OCI-LY7 (cell line): ENCODE measurements at regions not wholly inside any gene's neighbourhood (a gene's known extent, or its start where the extent isn't known, plus 50 kb on each side); places are given as distances from the start of the nearest gene placed in this dataset.

Experiments
- BruUV-seq: library from RNA; stranded (reverse); fragments of 400-500 nt; replicated peaks from 2 replicates; lab custom pipeline; 2021; lab: Mats Ljungman, UMichigan
- CTCF ChIA-PET: fragments of 300-600 bp; sonication (Branson Sonifier 250); formaldehyde crosslinking; loops from one replicate; lab custom pipeline; 2022; ENCODE audit warnings: antibody characterized with exemption; ENCODE audit not compliant: unreplicated experiment; lab: Charles Lee
- POLR2A ChIA-PET: fragments of 300-600 bp; sonication (Branson Sonifier 250); formaldehyde crosslinking; loops from one replicate; lab custom pipeline; 2022; ENCODE audit warnings: antibody characterized with exemption; lab: Charles Lee
- DNase-seq: peaks from one replicate; pipeline ENCODE4 v3.0.0-alpha.2; 2015; ENCODE audit warnings: low spot score
- H2AFZ ChIP-seq: fragments of 200-600 bp; sonication (generic), shearing (Covaris generic); 2 replicates; pipeline ENCODE4 v1.6.1; 2014; ENCODE audit warnings: mild to moderate bottlenecking, antibody characterized with exemption, low read length, moderate library complexity
- H3K27ac ChIP-seq: fragments of 200-600 bp; sonication (generic); 2 replicates; pipeline ENCODE4 v1.5.1; 2014; ENCODE audit warnings: mixed run types, low read depth, mild to moderate bottlenecking, moderate library complexity, low read length, inconsistent platforms; ENCODE audit not compliant: poor library complexity, severe bottlenecking
- H3K36me3 ChIP-seq: fragments of 200-600 bp; sonication (generic); 2 replicates; pipeline ENCODE4 v1.6.1; 2014; ENCODE audit warnings: mild to moderate bottlenecking, antibody characterized with exemption, low read length, moderate library complexity, mixed read lengths; ENCODE audit not compliant: insufficient read depth
- H3K4me1 ChIP-seq: fragments of 200-600 bp; sonication (generic); 2 replicates; pipeline ENCODE4 v1.5.1; 2014; ENCODE audit warnings: mild to moderate bottlenecking, low read length; ENCODE audit not compliant: insufficient read depth, poor library complexity, severe bottlenecking
- H3K4me2 ChIP-seq: fragments of 200-600 bp; sonication (generic); 2 replicates; pipeline ENCODE4 v1.6.1; 2014; ENCODE audit warnings: mild to moderate bottlenecking, low read length
- H3K4me3 ChIP-seq: fragments of 200-600 bp; sonication (generic); 2 replicates; pipeline ENCODE4 v1.5.1; 2014; ENCODE audit warnings: mild to moderate bottlenecking, low read depth, low read length; ENCODE audit not compliant: poor library complexity, severe bottlenecking
- H3K79me2 ChIP-seq: fragments of 200-600 bp; sonication (generic); 2 replicates; pipeline ENCODE4 v1.6.1; 2016; ENCODE audit warnings: low read depth, mild to moderate bottlenecking, low read length, moderate library complexity, mixed read lengths; ENCODE audit not compliant: insufficient read depth
- H3K9me2 ChIP-seq: fragments of 200-600 bp; sonication (generic); 2 replicates; pipeline ENCODE4 v1.6.1; 2016; ENCODE audit warnings: mild to moderate bottlenecking, low read length, mixed read lengths; ENCODE audit not compliant: insufficient read depth
- H3K9me3 ChIP-seq: fragments of 200-600 bp; sonication (generic); 2 replicates; pipeline ENCODE4 v1.6.1; 2014; ENCODE audit warnings: mild to moderate bottlenecking, mixed run types, low read length, mixed read lengths
- H4K20me1 ChIP-seq: fragments of 200-600 bp; sonication (generic); 2 replicates; pipeline ENCODE4 v1.6.1; 2014; ENCODE audit warnings: mild to moderate bottlenecking, antibody characterized with exemption, low read length, moderate library complexity, mixed read lengths; ENCODE audit not compliant: insufficient read depth
- CTCF ChIP-seq: fragments of 200-600 bp; sonication (generic); conservative IDR thresholded peaks from 2 replicates; pipeline ENCODE4 v1.5.1; 2014; ENCODE audit warnings: mild to moderate bottlenecking, antibody characterized with exemption, low read length, moderate library complexity, mixed read lengths
- EZH2phosphoT487 ChIP-seq: fragments of 200-600 bp; sonication (generic); IDR thresholded peaks from 2 replicates; pipeline ENCODE4 v1.6.1; 2018; ENCODE audit warnings: low read depth, borderline replicate concordance, mild to moderate bottlenecking, mixed run types, antibody characterized with exemption, low read length, moderate library complexity, mixed read lengths
- intact Hi-C: fragments of 100-400 bp; cut with micrococcal nuclease; formaldehyde crosslinking; loops from one replicate; pipeline ENCODE4 v1.10.0; 2022; ENCODE audit not compliant: unreplicated experiment

DNA sequence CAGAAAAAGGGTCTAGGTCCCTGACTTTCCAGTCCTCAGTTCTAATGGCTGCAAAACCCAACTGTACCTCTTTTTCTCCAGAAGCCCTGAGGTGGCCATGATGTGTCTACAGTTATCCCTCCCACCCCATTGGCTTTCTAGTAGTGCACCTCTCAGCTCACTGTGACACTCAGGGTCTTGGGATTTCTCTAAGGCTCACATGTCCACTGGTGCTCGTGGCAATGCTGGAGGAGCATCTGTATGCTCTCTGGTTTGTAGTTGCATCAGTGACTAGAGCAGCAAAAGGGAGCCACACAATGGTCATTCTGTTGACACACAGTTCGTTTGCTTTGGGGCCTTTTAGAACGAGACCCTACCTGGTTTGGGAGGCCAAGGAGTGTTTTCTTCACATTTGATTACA lies 81.6 kb upstream of the SYT6 start:
- no peaks in the 10 kb centered on the region for H3K9me3 ChIP-seq
- H3K4me2 ChIP-seq: no peak overlapping the region
- no peaks in the 10 kb centered on the region for H3K4me1 ChIP-seq
- H3K79me2 ChIP-seq: no peaks in the 10 kb centered on the region
- H3K27ac ChIP-seq: no peak overlapping the region
- no peak overlapping the region for H3K4me3 ChIP-seq
- intact Hi-C loops: no loop called here
- ChIA-PET POLR2A (no interaction called here), CTCF (no interaction called here)
- H3K9me2 ChIP-seq: no peaks in the 10 kb centered on the region
- DNase-seq: no peak
- BruUV-seq: no TSS peak
- H4K20me1 ChIP-seq: no peaks in the 10 kb centered on the region
- TF ChIP-seq CTCF (no peak), EZH2phosphoT487 (no peak)
- H3K36me3 ChIP-seq: no peaks in the 10 kb centered on the region
- H2AFZ ChIP-seq: no peak overlapping the region

- no peaks in the 10 kb centered on the region for H3K4me1 ChIP-seq
- BruUV-seq: no TSS peak
- POLR2A ChIA-PET: interaction anchor here (0.6 to 0.7 kb wide), 2 partner anchors 17 to 136 kb away, joined by 3 read pairs; no protein-coding TSS in a partner anchor
- no peaks in the 10 kb centered on the region for H3K9me3 ChIP-seq
- no peaks in the 10 kb centered on the region for H3K9me2 ChIP-seq
- no peaks in the 10 kb centered on the region for H3K79me2 ChIP-seq
- intact Hi-C loops: no loop called here
- no peaks in the 10 kb centered on the region for H3K36me3 ChIP-seq
- H4K20me1 ChIP-seq: no peaks in the 10 kb centered on the region
- DNase-seq: no peak
- TF ChIP-seq CTCF (no peak), EZH2phosphoT487 (no peak)
- no peak overlapping the region for H2AFZ ChIP-seq
- no peak overlapping the region for H3K4me2 ChIP-seq
- H3K27ac ChIP-seq: no peak overlapping the region
- H3K4me3 ChIP-seq: no peak overlapping the region
- CTCF ChIA-PET: no interaction called here
Measured at GRCh38 chr1:114234408-114235124, 80.9 kb upstream of the SYT6 start.

- POLR2A ChIA-PET: no interaction called here
- CTCF ChIA-PET: no interaction called here
- Histone ChIP-seq H3K4me3 (no peak overlapping the region), H3K9me3 (no peaks in the 10 kb centered on the region), H3K79me2 (no peaks in the 10 kb centered on the region), H3K27ac (no peak overlapping the region), H4K20me1 (no peaks in the 10 kb centered on the region), H2AFZ (no peak overlapping the region), H3K4me2 (no peak overlapping the region), H3K36me3 (no peaks in the 10 kb centered on the region), H3K4me1 (no peaks in the 10 kb centered on the region), H3K9me2 (no peaks in the 10 kb centered on the region)
- intact Hi-C loops: no loop called here
- no peak for TF ChIP-seq EZH2phosphoT487
- TF ChIP-seq CTCF: no peak
- no peak for DNase-seq
- BruUV-seq: no TSS peak
Measured at GRCh38 chr1:114232691-114233090, 79.0 kb upstream of the SYT6 start.
